Lower lobe of right lung (tissue), 2 donors: ENCODE measurements at regions not wholly inside any gene's neighbourhood (a gene's known extent, or its start where the extent isn't known, plus 50 kb on each side); places are given as distances from the start of the nearest gene placed in this dataset.
"Not testable (repeated sequence)": the region's sequence is repeated elsewhere in the genome, so short reads cannot be mapped to it uniquely, and the experiment has no call there.

Experiments used
- ATAC-seq, 2 donors: fragments of 200-7000 bp; cut with Tn5 transposase; one replicate each; pipeline ENCODE4 v1.9.1; 2020 to 2022; ENCODE audit warnings: mild to moderate bottlenecking in 2 of 2, moderate library complexity in 2 of 2
- DNase-seq: peaks from one replicate; pipeline ENCODE4 v3.0.0-alpha.2; 2020
- H3K27ac ChIP-seq: fragments of 200-600 bp; one replicate; pipeline ENCODE4 v1.8.0; 2022
- H3K27me3 ChIP-seq: fragments of 200-600 bp; one replicate; pipeline ENCODE4 v1.8.0; 2022; ENCODE audit warnings: low read depth
- H3K36me3 ChIP-seq: fragments of 200-600 bp; one replicate; pipeline ENCODE4 v1.8.0; 2022; ENCODE audit warnings: mild to moderate bottlenecking
- H3K4me1 ChIP-seq: fragments of 200-600 bp; one replicate; pipeline ENCODE4 v1.8.0; 2022
- H3K4me3 ChIP-seq: fragments of 200-600 bp; one replicate; pipeline ENCODE4 v1.8.0; 2022; ENCODE audit warnings: mild to moderate bottlenecking
- H3K9me3 ChIP-seq: fragments of 200-600 bp; one replicate; pipeline ENCODE4 v1.8.0; 2022
- CTCF ChIP-seq: fragments of 200-600 bp; IDR thresholded peaks from one replicate; pipeline ENCODE4 v1.8.0; 2022; ENCODE audit warnings: antibody characterized with exemption, mild to moderate bottlenecking
- intact Hi-C: fragments of 100-400 bp; cut with DNase I; formaldehyde crosslinking; loops from one replicate; pipeline ENCODE4 v1.11.0; 2022
- donor health status: DM: no; HTN: yes; CAD: no; lungs with severe emphysema.

GRCh38 chrX:5672099-5672498, 556.6 kb downstream of the NLGN4X start:
- Histone ChIP-seq H3K27me3 (no peaks in the 10 kb centered on the region), H3K4me1 (no peaks in the 10 kb centered on the region), H3K27ac (no peak overlapping the region), H3K36me3 (no peaks in the 10 kb centered on the region), H3K4me3 (no peak overlapping the region), H3K9me3 (no peaks in the 10 kb centered on the region)
- intact Hi-C loops = no loop called here
- ATAC-seq (no peak), DNase-seq (no peak)
- no peak for TF ChIP-seq CTCF

DNA sequence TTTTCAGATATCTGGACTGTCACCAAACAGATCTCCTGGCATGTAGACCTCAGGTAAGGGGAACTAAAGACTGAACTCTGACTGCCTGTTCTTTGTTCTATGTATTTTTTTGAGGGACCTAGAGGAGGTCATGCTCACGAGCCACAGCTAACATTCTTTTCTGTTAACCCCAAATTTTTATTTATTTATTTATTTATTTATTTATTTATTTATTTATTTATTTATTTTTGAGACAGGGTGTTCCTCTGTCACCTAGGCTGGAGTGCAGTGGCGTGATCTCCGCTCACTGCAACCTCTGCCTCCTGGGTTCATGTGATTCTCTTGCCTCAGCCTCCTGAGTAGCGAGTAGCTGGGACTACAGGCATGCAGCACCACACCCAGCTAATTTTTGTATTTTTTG, 562.0 kb downstream of the NLGN4X start:
- H3K4me1 ChIP-seq, H3K27ac ChIP-seq, ATAC-seq, H3K27me3 ChIP-seq, DNase-seq, H3K4me3 ChIP-seq, H3K9me3 ChIP-seq, H3K36me3 ChIP-seq, intact Hi-C loops: not testable (repeated sequence)

- H3K36me3 ChIP-seq = no peaks in the 10 kb centered on the region
- H3K9me3 ChIP-seq = no peaks in the 10 kb centered on the region
- TF ChIP-seq CTCF = no peak
- intact Hi-C loops = no loop called here
- H3K4me3 ChIP-seq = no peak overlapping the region
- H3K27ac ChIP-seq = no peak overlapping the region
- no peaks in the 10 kb centered on the region for H3K4me1 ChIP-seq
- DNase-seq = no peak
- no peaks in the 10 kb centered on the region for H3K27me3 ChIP-seq
- no peak for ATAC-seq
Measured at GRCh38 chrX:5656544-5656943, 572.1 kb downstream of the NLGN4X start.

GRCh38 chrX:5650904-5651303, 577.8 kb downstream of the NLGN4X start:
- ATAC-seq (no peak), DNase-seq (no peak)
- no peak overlapping the region for H3K4me3 ChIP-seq
- H3K9me3 ChIP-seq = no peaks in the 10 kb centered on the region
- intact Hi-C loops = no loop called here
- H3K27ac ChIP-seq = no peak overlapping the region
- TF ChIP-seq CTCF = no peak
- no peaks in the 10 kb centered on the region for H3K27me3 ChIP-seq
- no peaks in the 10 kb centered on the region for H3K36me3 ChIP-seq
- H3K4me1 ChIP-seq = no peaks in the 10 kb centered on the region

DNA sequence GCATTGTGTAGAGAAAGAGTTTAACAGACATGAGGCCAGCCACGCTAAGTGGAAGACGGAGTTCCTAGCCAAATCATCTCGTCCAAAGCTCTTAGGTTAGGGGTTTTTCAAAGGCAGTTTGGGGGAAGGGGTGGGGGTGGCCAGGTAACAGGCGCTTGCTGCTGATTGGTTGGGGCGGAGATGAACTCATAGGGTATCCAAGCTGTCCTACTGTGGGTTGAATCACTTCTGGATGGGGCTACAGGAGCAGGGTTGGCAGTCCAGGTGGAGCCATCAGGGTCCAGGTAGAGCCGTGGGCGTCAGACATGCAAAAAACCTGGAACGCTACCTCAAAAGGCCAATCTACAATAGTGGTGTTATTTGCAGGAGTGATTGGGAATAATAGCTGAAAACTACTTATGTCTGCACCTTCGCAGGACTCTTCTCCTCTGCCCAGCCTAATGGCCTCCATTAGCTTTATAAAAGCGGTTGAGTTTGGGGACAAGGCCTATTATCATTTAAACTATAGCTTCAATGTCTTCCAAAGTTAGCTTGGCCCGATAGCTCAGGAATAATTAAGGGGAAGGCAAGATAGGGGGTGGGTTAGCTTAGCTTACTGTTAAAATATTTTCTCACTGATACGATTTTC, 579.6 kb downstream of the NLGN4X start:
- ATAC-seq = no peak
- intact Hi-C loops = no loop called here

GRCh38 chrX:5646818-5647217, 581.8 kb downstream of the NLGN4X start:
- Histone ChIP-seq H3K27me3 (no peaks in the 10 kb centered on the region), H3K4me1 (no peaks in the 10 kb centered on the region), H3K27ac (no peak overlapping the region), H3K4me3 (no peak overlapping the region), H3K36me3 (no peaks in the 10 kb centered on the region), H3K9me3 (no peaks in the 10 kb centered on the region)
- ATAC-seq (no peak), DNase-seq (no peak)
- no peak for TF ChIP-seq CTCF
- intact Hi-C loops = no loop called here

More for the DNA sequence above, 579.6 kb downstream of the NLGN4X start:
- no peak for TF ChIP-seq CTCF
- DNase-seq = no peak
- Histone ChIP-seq H3K27me3 (no peaks in the 10 kb centered on the region), H3K36me3 (no peaks in the 10 kb centered on the region), H3K27ac (no peak overlapping the region), H3K4me1 (no peaks in the 10 kb centered on the region), H3K4me3 (no peak overlapping the region), H3K9me3 (no peaks in the 10 kb centered on the region)
